SK-N-MC (cell line): ENCODE measurements at regions not wholly inside any gene's neighbourhood (a gene's known extent, or its start where the extent isn't known, plus 50 kb on each side); places are given as distances from the start of the nearest gene placed in this dataset.
"Not testable (repeated sequence)": the region's sequence is repeated elsewhere in the genome, so short reads cannot be mapped to it uniquely, and the experiment has no call there.

Experiments
- DNase-seq: peaks from one replicate; pipeline ENCODE4 v3.0.0-alpha.2; 2011; ENCODE audit warnings: low read depth, low spot score
- H3K27ac ChIP-seq: fragments of 200-600 bp; sonication (generic); 2 replicates; pipeline ENCODE4 v1.5.1; 2016; ENCODE audit warnings: mixed run types
- H3K36me3 ChIP-seq: fragments of 200-600 bp; sonication (generic); 2 replicates; pipeline ENCODE4 v1.6.1; 2017; ENCODE audit warnings: antibody characterized with exemption, low read length, mixed read lengths; ENCODE audit not compliant: insufficient read depth
- H3K4me3 ChIP-seq: fragments of 200-600 bp; sonication (generic); 2 replicates; pipeline ENCODE4 v1.5.1; 2016
- H3K9ac ChIP-seq: fragments of 200-600 bp; sonication (generic); 2 replicates; pipeline ENCODE4 v1.8.0; 2017; ENCODE audit warnings: mixed run types, mixed read lengths; ENCODE audit not compliant: insufficient read length
- H3K9me3 ChIP-seq: fragments of 200-600 bp; sonication (generic); 2 replicates; pipeline ENCODE4 v1.6.1; 2017; ENCODE audit warnings: low read depth, mild to moderate bottlenecking, antibody characterized with exemption, low read length, moderate library complexity, mixed read lengths
- EZH2 ChIP-seq: fragments of 200-600 bp; sonication (generic); IDR thresholded peaks from one replicate; pipeline ENCODE4 v1.6.1; 2017; ENCODE audit warnings: antibody characterized with exemption
- FOXP2 ChIP-seq: optimal IDR thresholded peaks from 2 replicates; pipeline ENCODE3; 2011; ENCODE audit warnings: mild to moderate bottlenecking, moderate library complexity; ENCODE audit not compliant: insufficient read depth; ENCODE audit errors: extremely low read length, control extremely low read depth
- POLR2AphosphoS5 ChIP-seq: IDR thresholded peaks from 2 replicates; pipeline ENCODE4 v1.6.1; 2012; ENCODE audit warnings: mild to moderate bottlenecking, low read depth, low read length, borderline replicate concordance

DNA sequence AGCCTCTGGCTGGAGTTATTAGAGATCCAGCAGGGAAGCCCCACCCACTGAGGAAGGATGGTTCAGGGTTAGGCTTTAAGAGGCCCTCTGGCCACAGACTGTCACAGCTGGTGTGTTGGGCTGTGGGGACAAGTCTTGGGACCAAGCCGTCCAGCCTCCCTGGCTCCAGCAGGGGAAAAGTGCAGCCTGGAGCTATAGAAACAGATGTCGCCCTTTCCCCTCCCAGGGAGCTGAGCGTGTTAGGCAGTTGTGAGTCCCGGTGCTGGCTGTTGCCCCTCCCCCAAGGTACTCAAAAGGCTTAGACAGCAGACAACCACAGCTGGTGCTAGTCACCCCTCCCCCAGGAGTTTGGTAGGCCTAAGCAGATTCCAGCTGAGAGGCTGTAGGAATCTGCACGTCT lies 143.4 kb downstream of the TMEM168 start:
- no peaks in the 10 kb centered on the region for H3K36me3 ChIP-seq
- no peak overlapping the region for H3K4me3 ChIP-seq
- no peak overlapping the region for H3K27ac ChIP-seq
- TF ChIP-seq FOXP2 (no peak), POLR2AphosphoS5 (no peak), EZH2 (no peak)
- H3K9ac ChIP-seq, result no peak overlapping the region
- H3K9me3 ChIP-seq, result no peaks in the 10 kb centered on the region; the same call in 1 of the 2 replicates
- DNase-seq, result no peak

DNA sequence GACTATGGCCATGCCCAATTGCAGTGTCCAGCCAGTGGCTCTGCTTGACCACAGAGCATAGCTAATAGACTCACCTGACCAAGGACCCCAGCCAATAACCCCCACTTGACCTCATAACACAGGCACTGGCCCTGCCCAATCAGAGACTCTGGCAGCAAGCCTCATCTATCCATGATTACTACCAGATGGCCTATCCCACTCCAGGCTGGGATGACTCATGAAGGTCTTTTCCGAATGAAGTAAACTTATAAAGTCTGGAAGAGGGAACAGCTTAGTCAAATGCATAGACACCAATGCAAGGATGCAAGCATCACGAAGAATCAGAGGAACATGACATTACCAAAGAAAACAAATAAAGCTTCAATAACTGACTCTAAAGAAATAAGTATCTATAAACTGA lies 141.4 kb downstream of the TMEM168 start:
- no peak overlapping the region for H3K4me3 ChIP-seq
- H3K9ac ChIP-seq, result no peak overlapping the region
- no peak for TF ChIP-seq EZH2
- no peak for TF ChIP-seq POLR2AphosphoS5
- TF ChIP-seq FOXP2, result no peak
- no peak for DNase-seq
- H3K9me3 ChIP-seq, result no peaks in the 10 kb centered on the region; the same call in 1 of the 2 replicates
- H3K36me3 ChIP-seq, result no peaks in the 10 kb centered on the region
- no peak overlapping the region for H3K27ac ChIP-seq

- Histone ChIP-seq H3K36me3 (no peaks in the 10 kb centered on the region), H3K27ac (no peak overlapping the region), H3K9ac (no peak overlapping the region), H3K4me3 (no peak overlapping the region), H3K9me3 (no peaks in the 10 kb centered on the region; the same call in 1 of the 2 replicates)
- TF ChIP-seq EZH2 (no peak), FOXP2 (no peak)
- no peak for DNase-seq
These were observed 140.6 kb downstream of the TMEM168 start for GRCh38 chr7:112649560-112649959.

DNA sequence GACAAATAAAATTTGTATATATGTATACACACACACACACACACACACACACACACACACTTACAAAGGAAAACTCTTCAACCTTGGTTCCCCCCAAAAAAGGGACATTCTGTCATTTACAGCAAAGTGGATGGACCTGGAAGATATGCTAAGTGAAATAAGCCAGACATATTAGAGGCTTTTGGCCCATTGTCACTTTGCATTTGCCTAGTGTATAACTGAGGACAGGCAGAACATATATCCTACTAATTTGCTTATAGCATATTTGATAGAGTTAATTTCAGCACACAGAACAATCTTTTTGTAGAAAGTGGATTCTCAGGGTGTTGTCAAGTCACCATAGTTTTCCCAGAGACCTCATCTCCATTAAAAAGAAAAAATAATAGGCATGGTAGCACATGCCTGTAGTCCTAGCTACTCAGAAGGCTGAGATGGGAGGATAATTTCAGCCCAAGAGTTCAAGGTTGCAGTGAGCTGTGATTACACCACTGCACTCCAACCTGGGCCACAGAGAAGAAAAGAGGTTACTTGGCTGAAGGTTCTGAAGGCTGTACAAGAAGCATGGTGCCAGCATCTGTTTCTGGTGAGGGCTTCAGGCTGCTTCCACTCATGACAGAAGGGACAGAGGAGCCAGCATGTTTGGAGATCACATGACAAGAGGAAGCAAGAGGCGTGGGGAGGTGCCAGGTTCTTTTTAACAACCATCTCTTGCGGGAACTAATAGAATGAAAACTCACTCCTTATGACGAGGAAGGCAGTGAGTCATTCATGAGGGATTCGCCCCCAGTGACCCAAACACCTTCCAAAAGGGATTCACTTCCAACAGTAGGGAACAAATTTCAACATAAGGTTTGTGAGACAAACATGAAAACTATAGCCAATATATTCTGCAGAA lies 135.6 kb downstream of the TMEM168 start:
- Histone ChIP-seq H3K27ac (no peak overlapping the region), H3K9me3 (no peaks in the 10 kb centered on the region; the same call in 1 of the 2 replicates), H3K4me3 (no peak overlapping the region), H3K9ac (no peak overlapping the region), H3K36me3 (no peaks in the 10 kb centered on the region)
- no peak for DNase-seq
- TF ChIP-seq FOXP2, result no peak
- TF ChIP-seq POLR2AphosphoS5, result no peak
- no peak for TF ChIP-seq EZH2

DNA sequence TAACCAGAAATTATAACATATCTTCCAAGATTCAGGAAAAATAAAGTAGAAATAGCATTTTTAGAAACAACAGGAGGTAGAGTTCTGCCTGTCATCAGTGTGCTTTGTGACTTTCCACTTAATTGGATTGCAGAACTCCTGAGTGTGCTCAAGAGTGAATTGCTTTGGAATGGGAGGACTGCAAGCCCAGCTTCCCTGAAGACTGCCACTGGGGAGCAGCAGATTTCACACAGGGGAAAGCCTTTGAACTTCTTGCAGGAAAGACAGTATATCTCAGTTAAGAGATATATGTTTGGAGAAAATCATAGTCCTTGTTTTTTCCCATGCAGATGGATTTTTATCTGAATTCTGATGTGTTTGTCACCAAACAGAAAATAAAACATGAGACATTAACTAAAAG lies 124.5 kb downstream of the TMEM168 start:
- Histone ChIP-seq H3K36me3 (no peaks in the 10 kb centered on the region), H3K27ac (peak overlapping the region; percentile 76), H3K9me3 (no peaks in the 10 kb centered on the region), H3K4me3 (peak overlapping the region; percentile 51; the same call in 1 of the 2 replicates), H3K9ac (no peak overlapping the region)
- no peak for TF ChIP-seq POLR2AphosphoS5
- no peak for TF ChIP-seq FOXP2
- no peak for TF ChIP-seq EZH2
- DNase-seq, result peak; percentile 44

DNA sequence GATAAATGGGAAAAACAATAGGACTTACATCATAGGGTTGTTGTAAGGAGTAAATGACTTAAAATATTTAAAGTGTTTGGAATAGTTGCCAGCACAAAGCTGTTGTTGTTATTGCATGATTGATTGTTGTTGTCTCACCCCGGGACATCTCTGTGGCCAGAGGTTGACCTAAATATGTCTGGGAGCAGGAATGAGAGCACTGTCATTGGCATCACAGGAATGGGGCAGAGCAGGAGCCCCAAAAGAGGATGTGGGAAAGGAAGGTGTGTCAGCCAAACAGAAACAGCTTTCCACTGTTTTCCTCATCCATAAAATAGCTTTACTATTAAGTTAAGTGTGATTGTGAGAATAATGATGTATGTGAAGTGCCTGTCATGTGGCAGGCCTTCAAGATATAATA lies 121.6 kb downstream of the TMEM168 start:
- TF ChIP-seq FOXP2 (no peak), EZH2 (no peak), POLR2AphosphoS5 (no peak)
- DNase-seq, result no peak
- no peak overlapping the region for H3K4me3 ChIP-seq

DNA sequence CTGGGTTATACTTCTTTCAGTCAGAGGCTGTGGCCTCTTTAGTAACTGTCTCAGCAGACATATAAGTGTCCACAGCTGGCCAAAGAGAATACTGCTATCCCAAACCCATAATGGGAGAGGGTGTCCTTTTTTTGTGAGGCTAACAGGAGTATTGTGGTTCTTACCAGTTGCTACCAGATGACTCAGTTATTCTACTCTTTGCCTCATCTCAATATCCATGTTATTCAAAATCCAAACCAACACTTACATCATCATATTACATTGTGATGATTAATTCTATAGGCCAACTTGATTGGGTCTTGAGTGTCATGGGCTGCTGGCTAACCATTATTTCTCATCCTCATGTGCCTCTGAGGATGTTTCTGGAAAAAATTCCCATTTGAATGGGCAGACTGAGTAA lies 120.9 kb downstream of the TMEM168 start:
- H3K27ac ChIP-seq, result no peak overlapping the region
- H3K9ac ChIP-seq, result no peak overlapping the region
- no peak for DNase-seq
- H3K36me3 ChIP-seq, result no peaks in the 10 kb centered on the region
- H3K4me3 ChIP-seq, result no peak overlapping the region
- H3K9me3 ChIP-seq, result no peaks in the 10 kb centered on the region
- no peak for TF ChIP-seq EZH2
- TF ChIP-seq FOXP2, result no peak
- no peak for TF ChIP-seq POLR2AphosphoS5

More for the DNA sequence above, 121.6 kb downstream of the TMEM168 start:
- no peak overlapping the region for H3K9ac ChIP-seq
- no peaks in the 10 kb centered on the region for H3K9me3 ChIP-seq
- H3K36me3 ChIP-seq, result no peaks in the 10 kb centered on the region
- no peak overlapping the region for H3K27ac ChIP-seq

DNA sequence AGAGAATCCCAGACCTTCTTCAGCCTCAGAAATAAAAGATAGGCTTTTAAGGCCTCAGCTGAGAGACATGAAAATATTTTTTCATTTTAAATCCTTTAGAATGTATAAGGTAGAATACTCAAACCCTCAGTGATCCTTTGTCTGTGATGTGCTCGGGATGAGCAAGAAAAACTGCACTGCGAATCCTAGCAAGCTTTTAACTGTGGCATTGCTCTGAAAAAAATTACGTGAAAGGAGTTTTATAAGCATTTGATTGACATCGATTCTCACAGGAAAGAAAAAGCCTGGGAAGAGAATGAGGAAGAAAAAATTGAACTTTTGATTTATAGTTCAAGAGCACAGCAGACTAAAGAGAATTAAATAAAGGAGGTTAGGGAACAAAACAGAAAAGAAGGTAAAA lies 120.0 kb downstream of the TMEM168 start:
- H3K36me3 ChIP-seq, result no peaks in the 10 kb centered on the region
- H3K9me3 ChIP-seq, result no peaks in the 10 kb centered on the region
- no peak overlapping the region for H3K4me3 ChIP-seq
- no peak for DNase-seq
- TF ChIP-seq POLR2AphosphoS5, result no peak
- TF ChIP-seq EZH2, result no peak
- no peak for TF ChIP-seq FOXP2
- H3K27ac ChIP-seq, result no peak overlapping the region
- H3K9ac ChIP-seq, result no peak overlapping the region

- H3K27ac ChIP-seq, result no peak overlapping the region
- no peak for TF ChIP-seq EZH2
- TF ChIP-seq POLR2AphosphoS5, result no peak
- no peak for TF ChIP-seq FOXP2
- H3K9ac ChIP-seq, result no peak overlapping the region
- no peak overlapping the region for H3K4me3 ChIP-seq
- no peaks in the 10 kb centered on the region for H3K36me3 ChIP-seq
- H3K9me3 ChIP-seq, result no peaks in the 10 kb centered on the region
- DNase-seq, result no peak
These were observed 111.6 kb downstream of the TMEM168 start for GRCh38 chr7:112678626-112679025.

DNA sequence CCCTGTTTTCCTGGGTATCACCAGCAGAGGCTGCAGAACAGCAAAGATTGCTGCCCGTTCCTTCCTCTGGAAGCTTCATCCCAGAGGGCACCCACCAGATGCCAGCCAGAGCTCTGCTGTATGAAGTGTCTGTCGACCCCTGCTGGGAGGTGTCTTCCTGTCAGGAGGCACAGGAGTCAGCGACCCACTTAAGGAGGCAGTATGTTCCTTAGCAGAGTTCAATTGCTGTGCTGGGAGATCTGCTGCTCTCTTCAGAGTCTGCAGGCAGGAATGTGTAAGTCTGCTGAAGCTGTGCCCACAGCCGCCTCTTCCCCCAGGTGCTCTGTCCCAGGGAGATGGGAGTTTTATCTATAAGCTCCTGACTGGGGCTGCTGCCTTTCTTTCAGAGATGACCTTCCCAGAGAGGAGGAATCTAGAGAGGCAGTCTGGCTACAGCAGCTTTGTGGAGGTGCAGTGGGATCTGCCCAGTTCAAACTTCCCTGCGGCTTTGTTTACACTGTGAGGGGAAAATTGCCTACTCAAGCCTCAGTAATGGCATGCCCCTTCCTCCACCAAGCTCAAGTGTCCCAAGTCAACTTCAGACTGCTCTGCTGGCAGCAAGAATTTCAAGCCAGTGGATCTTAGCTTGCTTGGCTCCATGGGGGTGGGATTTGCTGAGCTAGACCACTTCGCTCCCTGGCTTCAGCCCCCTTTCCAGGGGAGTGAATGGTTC lies 100.6 kb downstream of the TMEM168 start:
- H3K9me3 ChIP-seq, H3K27ac ChIP-seq, H3K4me3 ChIP-seq, H3K36me3 ChIP-seq, H3K9ac ChIP-seq, DNase-seq: not testable (repeated sequence)
